HG02798 (cell line): ENCODE measurements at regions not wholly inside any gene's neighbourhood (a gene's known extent, or its start where the extent isn't known, plus 50 kb on each side); places are given as distances from the start of the nearest gene placed in this dataset.

Source experiments
- ATAC-seq: cut with Tn5 transposase; IDR thresholded peaks from one replicate; pipeline ENCODE4 v1.9.1; 2021; ENCODE audit warnings: mild to moderate bottlenecking; ENCODE audit not compliant: unreplicated experiment, poor library complexity

- ATAC-seq: no peak
These were observed 632.1 kb upstream of the HS6ST1 start for GRCh38 chr2:128950758-128951157.

- no peak for ATAC-seq
These were observed 639.6 kb upstream of the HS6ST1 start for GRCh38 chr2:128958241-128958640.

GRCh38 chr2:128967646-128968045, 649.0 kb upstream of the HS6ST1 start:
- no peak for ATAC-seq

- ATAC-seq: no peak
These were observed 650.7 kb upstream of the HS6ST1 start for GRCh38 chr2:128969374-128969773.

- ATAC-seq: no peak
These were observed 651.9 kb upstream of the HS6ST1 start for GRCh38 chr2:128970332-128971116.

GRCh38 chr2:128973566-128973965, 654.9 kb upstream of the HS6ST1 start:
- ATAC-seq: no peak

GRCh38 chr2:128978212-128978611, 659.5 kb upstream of the HS6ST1 start:
- no peak for ATAC-seq

GRCh38 chr2:128979182-128979581, 660.5 kb upstream of the HS6ST1 start:
- no peak for ATAC-seq

GRCh38 chr2:128980475-128980874, 661.8 kb upstream of the HS6ST1 start:
- ATAC-seq: no peak

GRCh38 chr2:128981353-128981752, 662.7 kb upstream of the HS6ST1 start:
- no peak for ATAC-seq

GRCh38 chr2:128982001-128982400, 663.3 kb upstream of the HS6ST1 start:
- ATAC-seq: no peak

GRCh38 chr2:128982670-128983069, 664.0 kb upstream of the HS6ST1 start:
- no peak for ATAC-seq

GRCh38 chr2:128983094-128983493, 664.4 kb upstream of the HS6ST1 start:
- no peak for ATAC-seq

- no peak for ATAC-seq
These were observed 665.4 kb upstream of the HS6ST1 start for GRCh38 chr2:128984081-128984480.

GRCh38 chr2:128984855-128985254, 666.2 kb upstream of the HS6ST1 start:
- ATAC-seq: no peak

GRCh38 chr2:128986026-128986715, 667.5 kb upstream of the HS6ST1 start:
- no peak for ATAC-seq

GRCh38 chr2:128986867-128987268, 668.2 kb upstream of the HS6ST1 start:
- ATAC-seq: no peak

- no peak for ATAC-seq
These were observed 669.7 kb upstream of the HS6ST1 start for GRCh38 chr2:128988326-128988725.

- no peak for ATAC-seq
These were observed 670.3 kb upstream of the HS6ST1 start for GRCh38 chr2:128988967-128989366.

- ATAC-seq: no peak
These were observed 676.4 kb upstream of the HS6ST1 start for GRCh38 chr2:128995086-128995485.

GRCh38 chr2:128996078-128996477, 677.4 kb upstream of the HS6ST1 start:
- ATAC-seq: no peak
